ENCODE measurements at regions not wholly inside any gene's neighbourhood (a gene's known extent, or its start where the extent isn't known, plus 50 kb on each side); places are given as distances from the start of the nearest gene placed in this dataset.
A peak's percentile ranks its signal among the peaks of the same experiment; 100 is the strongest.

- TF ChIP-seq EZH2 (IDR thresholded peaks at IDR 0.05; ENCODE audit: borderline replicate concordance, low read length) = no peak
- TF ChIP-seq CTCF (IDR thresholded peaks at IDR 0.05; ENCODE audit: low read length) = peak; percentile 64
Measured at GRCh38 chr6:122033564-122034181, 365.8 kb upstream of the HSF2 start.

Data from OCI-LY1 (cell line).